RWPE2 (cell line): ENCODE measurements at regions not wholly inside any gene's neighbourhood (a gene's known extent, or its start where the extent isn't known, plus 50 kb on each side); places are given as distances from the start of the nearest gene placed in this dataset.

Source experiments
- ATAC-seq: fragments of 200-7000 bp; cut with Tn5 transposase; 3 replicates; pipeline ENCODE4 v1.9.1; 2021; ENCODE audit warnings: low read depth
- DNase-seq: peaks from one replicate; pipeline ENCODE4 v3.0.0-alpha.2; 2020; ENCODE audit warnings: low spot score
- H3K27ac ChIP-seq: fragments of 450-650 bp; 2 replicates; pipeline ENCODE4 v1.5.1; 2017; ENCODE audit warnings: mild to moderate bottlenecking; ENCODE audit not compliant: poor library complexity, severe bottlenecking
- H3K27me3 ChIP-seq: fragments of 250-450 bp; sonication (Bioruptor Pico); 2 replicates; pipeline ENCODE4 v1.5.1; 2021; ENCODE audit warnings: mild to moderate bottlenecking, moderate library complexity; ENCODE audit not compliant: insufficient read depth, poor library complexity, severe bottlenecking
- H3K36me3 ChIP-seq: fragments of 250-450 bp; sonication (Bioruptor Pico); 2 replicates; pipeline ENCODE4 v1.5.1; 2020; ENCODE audit warnings: low read depth, mild to moderate bottlenecking, moderate library complexity
- H3K4me1 ChIP-seq: fragments of 250-450 bp; sonication (Bioruptor Pico); 2 replicates; pipeline ENCODE4 v1.5.1; 2021; ENCODE audit warnings: mild to moderate bottlenecking, moderate library complexity; ENCODE audit not compliant: insufficient read depth, poor library complexity, severe bottlenecking
- H3K4me3 ChIP-seq: fragments of 250-450 bp; sonication (Bioruptor Pico); 2 replicates; pipeline ENCODE4 v1.5.1; 2021; ENCODE audit warnings: mild to moderate bottlenecking, moderate library complexity; ENCODE audit not compliant: severe bottlenecking
- H3K9me3 ChIP-seq: fragments of 250-450 bp; sonication (Bioruptor Pico); 2 replicates; pipeline ENCODE4 v1.5.1; 2021; ENCODE audit warnings: mild to moderate bottlenecking, moderate library complexity; ENCODE audit not compliant: severe bottlenecking
- CTCF ChIP-seq: fragments of 450-650 bp; IDR thresholded peaks from one replicate; pipeline ENCODE4 v1.5.1; 2017; ENCODE audit warnings: mild to moderate bottlenecking, moderate library complexity; ENCODE audit not compliant: poor library complexity, severe bottlenecking

- no peak for TF ChIP-seq CTCF
- no peak for ATAC-seq
- DNase-seq, result no peak
- Histone ChIP-seq H3K27ac (no peak overlapping the region), H3K4me3 (no peak overlapping the region), H3K27me3 (no peaks in the 10 kb centered on the region), H3K36me3 (no peaks in the 10 kb centered on the region), H3K9me3 (no peaks in the 10 kb centered on the region), H3K4me1 (no peaks in the 10 kb centered on the region)
These were observed 968.0 kb upstream of the FAM98A start for GRCh38 chr2:34567128-34567527.

GRCh38 chr2:34552337-34552736, 953.2 kb upstream of the FAM98A start:
- no peak for TF ChIP-seq CTCF
- no peaks in the 10 kb centered on the region for H3K9me3 ChIP-seq
- no peak for DNase-seq
- no peaks in the 10 kb centered on the region for H3K27me3 ChIP-seq
- peaks cover 20% of the 10 kb centered on the region for H3K4me1 ChIP-seq
- H3K27ac ChIP-seq, result no peak overlapping the region
- H3K4me3 ChIP-seq, result no peak overlapping the region
- no peaks in the 10 kb centered on the region for H3K36me3 ChIP-seq
- no peak for ATAC-seq

GRCh38 chr2:34549710-34550345, 950.7 kb upstream of the FAM98A start:
- DNase-seq, result no peak
- peaks cover 20% of the 10 kb centered on the region for H3K4me1 ChIP-seq
- H3K27ac ChIP-seq, result peak overlapping the region; percentile 93
- no peaks in the 10 kb centered on the region for H3K36me3 ChIP-seq
- H3K27me3 ChIP-seq, result no peaks in the 10 kb centered on the region
- no peak overlapping the region for H3K4me3 ChIP-seq
- no peak for TF ChIP-seq CTCF
- ATAC-seq, result peak; percentile 94
- H3K9me3 ChIP-seq, result no peaks in the 10 kb centered on the region

GRCh38 chr2:34547900-34548299, 948.8 kb upstream of the FAM98A start:
- no peaks in the 10 kb centered on the region for H3K9me3 ChIP-seq
- peaks cover 20% of the 10 kb centered on the region for H3K4me1 ChIP-seq
- H3K4me3 ChIP-seq, result no peak overlapping the region
- no peak overlapping the region for H3K27ac ChIP-seq
- H3K27me3 ChIP-seq, result no peaks in the 10 kb centered on the region
- TF ChIP-seq CTCF, result no peak
- H3K36me3 ChIP-seq, result no peaks in the 10 kb centered on the region
- ATAC-seq (no peak), DNase-seq (no peak)

GRCh38 chr2:34547340-34547739, 948.2 kb upstream of the FAM98A start:
- no peaks in the 10 kb centered on the region for H3K36me3 ChIP-seq
- no peak for TF ChIP-seq CTCF
- ATAC-seq, result no peak
- H3K9me3 ChIP-seq, result no peaks in the 10 kb centered on the region
- no peaks in the 10 kb centered on the region for H3K27me3 ChIP-seq
- peaks cover 20% of the 10 kb centered on the region for H3K4me1 ChIP-seq
- no peak overlapping the region for H3K27ac ChIP-seq
- no peak for DNase-seq
- H3K4me3 ChIP-seq, result no peak overlapping the region
